Daoy (cell line): ENCODE measurements at regions not wholly inside any gene's neighbourhood (a gene's known extent, or its start where the extent isn't known, plus 50 kb on each side); places are given as distances from the start of the nearest gene placed in this dataset.
A peak's percentile ranks its signal among the peaks of the same experiment; 100 is the strongest.
"Not testable (repeated sequence)": the region's sequence is repeated elsewhere in the genome, so short reads cannot be mapped to it uniquely, and the experiment has no call there.

Experiments
- DNase-seq: peaks from one replicate; pipeline ENCODE4 v3.0.0-alpha.2; 2015; ENCODE audit warnings: low read depth

- no peak for DNase-seq
These were observed 483.5 kb downstream of the UTRN start for GRCh38 chr6:144768551-144769075.

DNA sequence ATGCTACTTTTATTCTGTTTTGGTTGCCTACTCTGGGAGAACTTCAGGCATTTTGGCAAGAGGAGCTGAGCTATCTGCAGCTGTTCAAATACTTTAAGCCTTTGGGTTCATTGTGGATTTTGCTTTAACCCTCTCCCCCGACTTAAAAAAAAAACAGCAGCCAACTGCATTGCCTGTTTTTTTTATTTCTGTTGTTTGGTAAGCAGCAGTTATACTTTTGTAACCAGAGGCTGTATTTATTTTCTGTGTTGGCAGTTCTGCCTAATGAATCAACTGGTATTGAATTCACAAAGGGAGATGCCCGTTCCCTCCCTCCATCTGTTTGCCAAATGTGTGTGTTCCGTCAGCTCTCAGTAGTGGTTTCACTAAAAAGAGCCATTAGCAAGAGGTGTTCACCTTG lies 484.0 kb downstream of the UTRN start:
- DNase-seq = no peak

DNA sequence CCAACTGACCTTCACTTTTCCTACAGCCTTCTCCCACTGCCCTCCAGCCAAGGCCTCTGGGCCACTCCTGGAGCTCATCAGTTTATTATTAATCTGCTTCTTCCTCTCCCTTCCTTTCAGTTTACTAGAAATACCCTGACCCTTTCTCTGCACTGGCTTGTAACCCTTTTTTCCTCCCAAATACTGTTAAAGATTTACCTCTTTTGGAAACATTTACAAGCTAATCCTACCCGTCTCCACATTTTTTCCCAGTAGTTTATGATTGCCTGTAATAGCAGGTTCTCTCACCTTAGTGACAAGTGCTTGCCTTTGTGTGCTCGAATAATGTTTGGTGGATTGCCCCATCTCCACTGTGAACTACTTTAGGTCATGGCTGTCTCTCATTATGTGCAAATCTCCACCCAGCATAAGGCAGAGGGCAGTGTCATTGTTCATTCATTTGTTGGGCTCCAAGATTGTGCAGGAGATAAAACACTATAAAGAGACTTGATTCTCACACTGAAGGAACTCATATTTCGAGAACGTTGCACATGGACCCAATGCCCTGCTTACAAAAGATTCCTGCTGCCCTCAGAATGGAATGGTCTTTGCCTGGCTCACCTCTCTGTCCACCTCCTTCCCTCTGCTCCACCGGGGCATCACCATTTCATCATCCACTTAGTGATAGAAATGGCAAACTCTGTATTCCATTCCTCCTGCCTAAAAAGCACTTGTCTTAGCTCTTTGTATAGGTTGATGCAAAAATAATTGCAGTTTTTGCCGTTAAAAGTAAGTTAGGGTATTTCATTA lies 491.1 kb downstream of the UTRN start:
- no peak for DNase-seq

DNA sequence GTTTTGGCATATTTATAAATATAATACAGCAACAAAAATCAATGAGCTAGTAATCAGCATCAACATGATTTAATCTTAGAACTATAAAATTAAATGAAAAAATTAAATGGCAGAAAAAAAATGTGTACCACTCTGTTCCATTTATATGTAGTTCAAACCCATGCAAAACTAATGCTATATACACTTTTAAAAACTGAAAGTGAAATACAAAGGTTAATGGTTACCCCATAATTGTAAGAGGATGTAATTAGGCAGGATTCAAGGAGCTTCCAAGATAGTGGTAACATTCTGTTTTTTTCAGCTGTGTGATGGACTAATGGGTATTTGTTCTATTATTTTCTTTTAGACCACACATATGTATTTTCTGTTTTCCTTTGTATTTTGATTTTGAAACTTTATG lies 492.1 kb downstream of the UTRN start:
- DNase-seq = no peak

- DNase-seq = no peak
These were observed 492.9 kb downstream of the UTRN start for GRCh38 chr6:144778056-144778455.

DNA sequence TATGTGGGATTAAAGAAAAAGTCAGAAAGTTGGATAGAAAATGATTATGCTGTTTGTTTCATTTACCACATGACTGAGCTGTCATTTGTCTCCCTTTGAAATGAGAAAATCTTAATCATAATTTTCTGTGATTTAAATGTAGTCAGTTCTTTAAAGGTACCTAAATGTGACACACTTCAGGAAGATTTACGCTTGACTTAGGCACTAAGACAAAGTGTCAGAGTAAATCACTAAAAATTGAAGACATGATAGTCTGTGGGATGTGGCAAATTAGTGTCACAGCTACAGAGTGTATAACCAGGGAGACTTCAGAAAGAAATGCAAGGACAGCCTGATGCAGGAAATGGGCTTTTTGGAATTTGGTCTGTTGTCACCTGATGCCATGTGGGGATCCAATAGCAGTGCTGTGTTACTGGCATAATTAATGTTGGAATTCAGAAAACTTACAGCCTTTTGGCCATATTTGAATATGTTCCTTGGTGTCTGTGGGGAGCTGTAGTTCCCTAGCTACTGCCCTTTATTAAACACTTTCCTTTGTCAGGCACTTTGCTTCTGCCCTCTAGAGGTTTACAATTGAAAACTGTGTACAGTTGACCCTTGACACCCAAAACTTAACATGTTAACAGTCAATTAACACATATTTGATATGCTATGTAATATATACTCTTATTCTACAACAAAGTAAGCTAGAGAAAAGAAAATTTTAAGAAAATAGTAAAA lies 493.8 kb downstream of the UTRN start:
- no peak for DNase-seq

DNA sequence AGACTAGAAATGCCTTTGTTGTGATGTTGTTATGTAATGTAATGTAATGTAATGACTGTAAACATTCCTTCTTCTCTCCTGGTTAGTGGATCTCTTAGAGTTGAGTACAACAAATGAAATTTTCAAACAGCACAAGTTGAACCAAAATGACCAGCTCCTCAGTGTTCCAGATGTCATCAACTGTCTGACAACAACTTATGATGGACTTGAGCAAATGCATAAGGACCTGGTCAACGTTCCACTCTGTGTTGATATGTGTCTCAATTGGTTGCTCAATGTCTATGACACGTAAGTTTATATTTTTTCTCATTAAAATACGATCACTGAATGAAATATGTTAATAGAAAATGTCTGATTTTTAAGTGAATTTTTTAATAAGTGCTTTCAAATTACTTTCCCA lies 496.7 kb downstream of the UTRN start:
- no peak for DNase-seq

- no peak for DNase-seq
These were observed 497.5 kb downstream of the UTRN start for GRCh38 chr6:144782634-144783033.

DNA sequence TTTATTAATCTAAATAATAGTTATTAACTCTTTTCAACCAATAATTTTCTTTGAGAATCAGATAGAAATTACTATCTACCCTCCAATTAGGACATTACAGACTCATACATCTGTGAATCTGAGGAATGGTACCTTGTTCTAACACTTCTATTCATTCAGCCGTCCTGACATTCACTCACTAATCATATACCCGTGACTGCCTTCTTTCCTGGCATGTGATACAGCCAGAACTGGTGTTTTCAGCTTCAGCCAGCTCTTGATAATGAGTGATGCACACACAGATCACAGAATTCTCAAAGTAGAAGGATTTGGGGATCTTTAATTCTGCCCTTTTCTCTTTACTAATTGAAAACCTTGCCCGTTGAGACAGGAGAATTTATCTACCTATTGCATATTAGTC lies 499.9 kb downstream of the UTRN start:
- no peak for DNase-seq

- no peak for DNase-seq
These were observed 501.7 kb downstream of the UTRN start for GRCh38 chr6:144786825-144787224.

DNA sequence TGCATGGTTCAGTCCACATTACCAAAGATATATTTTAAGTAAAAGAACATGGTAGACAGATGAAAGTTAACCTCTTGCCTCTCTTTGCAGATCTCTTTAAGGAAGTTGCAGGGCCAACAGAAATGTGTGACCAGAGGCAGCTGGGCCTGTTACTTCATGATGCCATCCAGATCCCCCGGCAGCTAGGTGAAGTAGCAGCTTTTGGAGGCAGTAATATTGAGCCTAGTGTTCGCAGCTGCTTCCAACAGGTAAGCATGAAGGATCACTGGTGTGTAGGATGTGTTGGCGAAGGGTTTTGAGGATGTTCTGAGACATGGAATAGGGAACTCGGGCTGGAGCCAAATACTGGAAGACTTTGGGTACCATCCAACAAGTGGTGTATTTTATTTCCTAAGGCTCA lies 508.6 kb downstream of the UTRN start:
- DNase-seq = no peak

DNA sequence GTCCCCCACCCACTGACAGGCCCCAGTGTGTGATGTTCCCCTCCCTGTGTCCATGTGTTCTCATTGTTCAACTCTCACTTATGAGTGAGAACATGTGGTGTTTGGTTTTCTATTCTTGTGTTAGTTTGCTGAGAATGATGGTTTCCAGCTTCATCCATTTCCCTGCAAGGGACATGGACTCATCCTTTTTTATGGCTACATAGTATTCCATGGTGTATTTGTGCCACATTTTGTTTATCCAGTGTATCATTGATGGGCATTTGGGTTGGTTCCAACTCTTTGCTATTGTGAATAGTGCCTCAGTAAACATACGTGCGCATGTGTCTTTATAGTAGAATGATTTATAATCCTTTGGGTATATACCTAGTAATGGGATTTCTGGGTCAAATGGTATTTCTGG lies 509.9 kb downstream of the UTRN start:
- DNase-seq = not testable (repeated sequence)

DNA sequence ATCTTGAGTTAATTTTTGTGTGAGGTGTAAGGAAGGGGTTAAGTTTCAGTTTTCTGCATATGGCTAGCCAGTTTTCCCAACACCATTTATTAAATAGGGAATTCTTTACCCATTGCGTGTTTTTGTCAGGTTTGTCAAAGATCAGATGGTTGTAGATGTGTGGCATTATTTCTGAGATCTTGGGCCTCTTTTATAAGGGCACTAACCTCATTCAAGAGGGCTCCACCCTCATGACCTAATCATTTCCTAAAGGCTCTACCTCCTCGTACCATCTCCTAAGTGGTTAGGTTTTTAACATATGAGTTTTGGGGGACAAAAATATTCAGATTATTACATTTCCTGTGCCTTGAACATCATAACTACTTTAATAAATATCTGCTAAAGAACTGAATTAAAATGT lies 510.9 kb downstream of the UTRN start:
- no peak for DNase-seq

- DNase-seq = peak; percentile 11
These were observed 512.9 kb downstream of the UTRN start for GRCh38 chr6:144797881-144798589.

GRCh38 chr6:144804246-144804790 lies 519.2 kb downstream of the UTRN start:
- no peak for DNase-seq

DNA sequence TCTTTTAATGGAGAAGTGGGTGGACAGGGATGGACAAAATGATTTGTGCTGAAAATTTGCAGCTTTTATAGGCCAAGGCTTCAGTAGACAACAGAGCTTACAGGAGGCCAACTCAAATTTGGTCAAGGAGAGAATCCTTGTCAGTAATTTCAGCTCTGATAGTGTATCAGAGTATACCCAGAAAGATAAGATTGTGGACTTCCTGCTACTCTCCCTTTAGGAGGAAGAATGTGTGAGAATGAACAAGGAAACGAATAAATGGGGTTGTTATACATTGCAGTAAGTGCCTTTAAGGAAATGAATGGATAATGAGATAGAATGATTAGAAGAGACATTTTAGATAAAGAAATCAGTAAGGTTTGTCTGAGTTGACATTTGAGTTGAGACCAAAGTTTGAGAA lies 519.9 kb downstream of the UTRN start:
- DNase-seq = no peak

DNA sequence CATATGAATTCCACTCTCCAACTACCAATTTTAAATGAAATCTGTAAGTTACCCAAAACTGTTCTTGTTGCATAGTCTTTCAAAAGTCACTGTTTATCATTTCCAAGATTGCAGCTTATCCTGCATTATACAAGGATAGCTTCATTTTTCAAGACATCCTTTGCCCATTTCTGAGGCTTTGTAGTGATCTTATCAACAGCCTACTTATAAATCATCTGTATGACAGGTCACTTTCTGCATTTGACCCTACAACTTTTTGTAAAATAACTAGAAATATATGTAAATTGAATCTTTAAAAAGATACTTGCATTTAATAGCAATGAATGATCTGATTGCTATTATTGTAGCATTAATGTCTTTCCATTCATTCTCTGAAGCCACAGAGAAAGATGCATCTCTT lies 521.1 kb downstream of the UTRN start:
- no peak for DNase-seq

GRCh38 chr6:144809120-144809519 lies 524.0 kb downstream of the UTRN start:
- DNase-seq = peak; percentile 31

GRCh38 chr6:144809969-144810368 lies 524.8 kb downstream of the UTRN start:
- no peak for DNase-seq

DNA sequence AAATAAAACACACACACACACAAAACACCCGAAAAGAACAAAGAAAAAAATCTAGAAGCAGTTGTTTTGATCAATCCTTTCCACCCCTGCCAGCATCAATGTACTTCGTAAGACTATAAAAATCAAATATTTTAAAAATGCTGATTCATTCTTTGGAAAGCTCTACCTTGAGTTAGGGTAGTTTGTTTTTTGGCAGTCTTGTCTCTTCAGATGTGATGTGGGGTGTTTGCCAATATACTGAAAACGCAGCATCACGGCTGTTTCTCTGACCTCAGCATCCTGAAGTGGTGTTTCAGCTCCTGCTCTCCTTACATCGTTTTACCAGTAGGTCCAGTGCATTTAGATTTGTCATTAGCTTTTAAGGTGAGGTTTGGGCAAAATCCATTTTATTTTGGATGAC lies 526.0 kb downstream of the UTRN start:
- no peak for DNase-seq

GRCh38 chr6:144816936-144817335 lies 531.8 kb downstream of the UTRN start:
- DNase-seq = no peak

GRCh38 chr6:144820270-144820669 lies 535.1 kb downstream of the UTRN start:
- no peak for DNase-seq
